ENCODE measurements at regions not wholly inside any gene's neighbourhood (a gene's known extent, or its start where the extent isn't known, plus 50 kb on each side); places are given as distances from the start of the nearest gene placed in this dataset.
A peak's percentile ranks its signal among the peaks of the same experiment; 100 is the strongest.

DNA sequence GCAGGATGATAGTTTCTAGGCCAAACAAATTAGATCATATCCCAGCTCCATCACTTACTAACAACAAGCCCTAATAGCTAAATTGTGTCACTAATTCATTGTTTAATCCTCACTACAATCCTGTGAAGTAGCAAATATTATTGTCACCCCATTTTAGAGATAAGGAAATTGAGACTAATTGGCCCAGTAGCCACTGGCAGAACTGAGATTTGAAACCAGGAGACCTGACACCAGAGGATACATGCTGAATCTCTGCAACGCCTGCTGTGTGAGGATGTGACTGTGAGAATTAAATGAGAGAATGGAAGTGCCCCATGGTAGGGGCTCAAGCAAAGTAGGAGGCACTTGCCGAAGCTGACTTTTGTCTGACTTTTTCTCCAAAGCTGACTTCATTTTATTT is 124.3 kb upstream of the CITED2 start:
- DNase-seq = no peak

DNA sequence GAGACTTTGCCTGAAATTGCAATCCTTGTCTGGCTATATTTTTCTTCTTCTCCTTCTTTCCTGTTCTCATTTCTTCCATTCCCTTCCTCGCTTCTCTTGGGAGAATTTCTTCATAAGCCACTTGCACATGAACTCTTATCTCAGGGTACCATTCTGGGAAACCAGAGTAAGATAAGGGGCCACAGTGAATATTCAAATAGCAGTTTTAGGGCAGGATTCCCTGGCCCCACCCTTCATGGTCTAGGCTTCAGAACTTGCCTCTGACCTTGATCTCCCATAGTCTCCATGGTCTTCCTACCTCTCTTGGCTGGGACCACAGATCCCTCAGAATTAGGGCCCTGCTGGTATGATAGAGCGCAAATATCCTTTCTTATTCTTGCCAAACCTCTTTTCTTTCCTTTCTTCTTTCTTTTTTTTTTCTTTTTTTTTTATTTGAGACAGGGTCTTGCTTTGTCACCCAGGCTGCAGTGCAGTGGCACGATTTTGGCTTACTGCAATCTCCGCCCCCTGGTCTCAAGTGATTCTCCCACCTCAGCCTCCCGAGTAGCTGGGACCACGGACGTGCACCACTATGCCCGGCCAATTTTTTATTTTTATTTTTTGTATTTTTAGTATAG is 123.0 kb upstream of the CITED2 start:
- no peak for DNase-seq

DNA sequence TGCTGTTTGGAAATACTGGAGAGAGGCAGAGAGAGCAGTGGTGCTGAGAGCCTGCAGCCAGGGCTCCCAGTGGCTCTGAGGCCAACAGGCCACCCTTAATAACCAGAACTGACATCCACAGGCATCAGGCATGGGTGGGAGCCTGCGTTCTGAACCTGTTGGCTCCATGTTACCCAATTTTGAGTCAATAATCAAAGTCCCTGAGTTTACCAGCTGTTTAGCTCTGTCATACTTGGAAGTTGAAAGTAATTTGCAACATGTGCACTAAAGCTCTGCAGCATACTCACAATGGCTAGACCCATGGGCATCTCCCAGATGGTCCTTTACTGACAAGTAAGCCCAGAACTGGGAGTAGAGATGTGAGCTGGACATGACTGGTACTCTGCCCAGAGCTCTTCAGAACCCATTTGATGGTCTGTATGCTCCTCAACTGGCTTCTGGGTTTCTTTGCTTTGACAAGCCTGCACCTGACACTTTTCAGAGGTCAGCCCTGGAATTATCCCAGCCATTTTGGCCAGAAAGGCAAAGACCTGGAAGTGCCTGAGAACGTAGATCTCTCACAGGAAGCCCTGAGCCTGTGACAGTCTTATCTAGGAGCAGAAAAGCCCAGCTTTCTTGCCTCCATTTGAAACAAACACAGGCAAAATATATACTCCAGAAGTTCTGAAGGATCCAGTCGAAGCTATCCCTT is 122.4 kb upstream of the CITED2 start:
- DNase-seq = no peak

DNA sequence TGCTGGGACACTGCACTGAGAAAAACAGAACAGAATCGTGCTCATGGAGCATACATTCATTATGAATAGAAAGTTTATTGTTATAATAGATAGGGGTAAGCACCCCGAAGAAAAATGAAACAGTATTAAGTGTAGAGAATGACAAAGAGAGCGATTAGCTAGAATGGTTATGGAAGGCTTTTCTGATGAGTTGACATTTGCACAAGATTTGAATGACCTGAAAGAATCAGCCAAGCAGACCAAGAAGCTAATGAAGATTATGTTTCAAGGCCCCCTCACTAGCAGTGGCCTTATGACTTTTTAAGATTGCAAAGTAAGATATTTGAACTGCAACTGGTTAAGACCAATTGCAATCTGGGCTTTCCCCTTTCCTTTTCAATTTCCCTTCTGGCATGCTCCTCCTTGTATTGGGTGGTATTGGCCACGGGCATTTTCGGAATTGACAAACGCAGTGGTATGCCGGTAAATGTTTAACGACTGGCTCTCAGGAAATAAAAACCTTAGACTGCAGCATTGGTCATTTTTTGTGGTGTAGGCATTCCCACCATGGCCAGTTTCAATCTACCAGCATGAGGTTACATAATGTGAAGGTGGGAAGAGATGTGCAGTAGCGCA is 120.0 kb upstream of the CITED2 start:
- no peak for DNase-seq

DNA sequence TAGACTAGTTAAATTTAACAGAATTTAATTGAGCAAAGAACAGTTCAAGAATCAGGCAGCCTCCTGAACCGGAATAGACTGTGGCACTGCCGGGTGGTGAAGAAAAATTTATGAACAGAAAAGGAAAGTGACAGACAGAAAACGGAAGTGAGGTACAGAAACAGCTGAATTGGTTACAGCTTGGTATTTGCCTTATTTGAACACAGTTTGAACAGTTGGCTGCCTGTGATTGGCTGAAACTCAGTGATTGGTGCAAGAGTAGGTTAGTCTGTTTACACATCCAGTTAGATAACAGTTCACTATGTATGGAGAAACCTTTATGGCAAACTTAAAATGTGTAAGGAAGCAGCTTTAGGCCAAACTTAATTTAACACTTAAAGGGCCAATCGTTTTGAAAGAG is 116.0 kb upstream of the CITED2 start:
- DNase-seq = no peak

GRCh38 chr6:139486476-139486799 is 112.0 kb upstream of the CITED2 start:
- no peak for DNase-seq

- DNase-seq = no peak
Observed at GRCh38 chr6:139485742-139486475, 111.5 kb upstream of the CITED2 start.

- no peak for DNase-seq
Observed at GRCh38 chr6:139485185-139485584, 110.7 kb upstream of the CITED2 start.

DNA sequence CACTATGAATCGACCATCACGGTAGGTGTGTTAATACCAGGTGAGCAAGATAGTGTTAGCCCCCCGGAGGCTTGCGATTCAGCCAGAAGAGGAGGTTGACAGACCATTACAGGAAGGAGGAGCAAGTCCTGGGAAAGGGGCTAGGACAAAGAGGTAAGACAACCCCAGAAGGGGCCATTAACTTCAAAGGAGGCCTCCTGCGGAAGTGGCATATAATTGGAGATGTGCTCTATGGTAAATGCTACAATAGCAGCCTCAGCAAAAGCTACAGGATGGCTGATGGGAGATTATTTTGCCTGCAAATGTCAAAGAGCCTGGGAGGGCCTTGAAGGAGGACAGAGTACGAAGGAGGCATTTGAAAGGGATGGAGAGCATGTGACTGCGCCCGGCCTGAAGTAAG is 108.6 kb upstream of the CITED2 start:
- no peak for DNase-seq

DNA sequence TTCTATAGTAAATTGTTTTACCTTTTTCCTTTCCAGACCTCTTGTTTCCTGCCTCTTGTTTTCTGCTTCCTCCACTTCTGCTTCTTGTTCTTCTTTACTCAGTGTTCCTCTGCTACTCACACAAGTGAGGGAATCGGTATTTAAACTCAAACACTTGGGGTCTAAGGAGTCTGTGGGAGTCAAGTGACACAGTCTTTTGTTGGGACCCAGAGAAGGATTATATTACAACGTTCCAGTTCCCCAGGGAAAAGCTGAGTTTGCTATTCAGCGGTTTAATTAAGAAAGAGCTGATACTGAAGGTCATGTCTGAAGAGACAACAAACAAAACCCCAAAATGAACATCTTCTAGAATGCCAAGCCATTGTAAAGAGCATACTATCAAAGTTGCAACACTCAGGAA is 107.8 kb upstream of the CITED2 start:
- DNase-seq = no peak

DNA sequence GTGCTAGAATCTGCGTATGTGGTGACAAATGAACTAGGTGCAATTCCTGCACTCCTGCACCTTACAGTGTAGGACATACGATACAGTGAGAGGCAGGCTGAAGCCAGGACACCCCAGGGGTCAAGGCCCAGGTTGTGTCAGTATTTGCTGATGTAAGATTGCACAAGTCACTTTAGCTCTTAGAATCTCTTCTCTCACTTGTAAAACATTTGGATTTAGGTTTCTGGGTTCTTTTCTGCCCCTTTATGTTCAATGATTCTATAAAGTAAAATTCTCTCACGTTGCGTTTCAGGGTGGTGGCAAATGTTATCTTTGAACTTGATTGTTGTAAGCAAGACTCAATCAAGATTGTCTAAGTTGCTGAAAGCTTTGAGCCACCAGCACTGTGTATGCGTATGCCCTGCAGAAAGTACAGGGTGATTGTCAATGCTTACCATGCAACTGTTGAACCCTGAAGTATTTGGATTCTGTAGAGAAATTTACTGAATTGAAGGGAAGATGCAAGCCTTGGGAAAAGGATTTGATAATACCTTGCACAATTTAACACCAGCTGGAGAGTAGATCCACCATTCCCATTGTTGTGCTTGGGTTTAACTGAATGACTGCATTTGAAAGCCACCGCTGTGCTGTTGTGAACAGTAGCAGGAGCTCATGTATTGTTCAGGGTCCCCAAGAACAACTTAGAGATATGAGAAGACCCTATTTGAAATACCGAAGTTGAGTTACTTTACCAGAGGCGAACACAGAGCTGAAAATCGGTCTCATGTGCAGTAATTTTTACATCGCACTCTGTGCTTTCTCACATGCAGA is 106.1 kb upstream of the CITED2 start:
- DNase-seq = no peak

DNA sequence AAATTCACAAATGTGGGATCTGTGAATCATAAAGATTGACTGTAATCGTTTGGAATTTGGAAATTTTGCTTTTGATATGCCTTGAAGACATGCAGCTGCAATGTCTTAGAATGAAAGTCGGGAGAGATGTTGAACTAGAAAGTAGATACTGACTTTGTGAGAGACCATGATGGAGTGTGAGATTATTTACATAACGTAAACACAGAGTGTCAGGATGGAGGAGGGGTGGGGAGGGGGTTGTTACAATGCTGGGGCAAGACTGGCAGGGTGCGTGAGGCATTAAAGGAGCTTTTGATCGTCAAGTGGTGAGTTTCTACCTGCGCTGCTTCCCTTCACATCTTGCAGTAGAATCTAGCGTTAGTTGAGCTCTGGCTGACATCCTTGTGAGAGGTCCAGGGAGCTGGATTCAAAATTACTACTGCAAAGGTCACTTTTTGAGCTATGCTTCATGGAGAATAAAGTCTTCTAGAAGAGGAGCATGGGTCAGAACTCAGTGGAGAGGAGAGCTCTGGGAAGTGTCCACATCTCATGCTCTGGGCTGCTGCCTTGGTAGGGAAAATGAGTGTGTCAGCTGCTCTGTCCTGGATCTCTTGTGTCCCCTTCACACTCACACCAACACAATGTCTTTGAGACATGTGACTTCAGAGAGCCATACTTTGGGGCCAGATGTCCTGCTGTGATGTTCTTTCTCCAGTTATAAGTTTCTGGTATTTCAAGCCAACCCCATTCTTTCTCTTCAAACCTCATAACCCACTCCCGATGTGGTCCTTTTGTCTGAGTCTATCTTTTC is 105.2 kb upstream of the CITED2 start:
- DNase-seq = no peak

GRCh38 chr6:139475646-139476045 is 101.2 kb upstream of the CITED2 start:
- no peak for DNase-seq

DNA sequence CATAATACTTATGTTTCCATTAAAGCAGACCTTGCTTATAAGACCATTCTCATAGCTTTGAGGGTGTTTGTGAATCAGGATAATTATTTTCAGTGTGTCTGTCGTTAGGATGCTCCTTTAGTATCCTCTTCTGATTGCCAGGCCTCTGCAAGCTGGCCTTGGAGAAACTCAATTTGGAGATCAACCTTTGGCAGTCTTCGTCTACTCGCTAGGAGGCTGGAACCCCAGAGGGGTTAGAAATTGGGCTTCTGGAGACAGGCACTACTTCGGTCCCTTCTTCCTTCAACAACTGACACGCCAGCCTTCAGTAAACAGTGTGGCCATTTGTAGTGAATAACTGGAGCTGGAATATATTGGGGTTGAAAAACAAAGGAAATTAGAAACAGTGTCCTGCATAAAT is 100.8 kb upstream of the CITED2 start:
- no peak for DNase-seq

DNA sequence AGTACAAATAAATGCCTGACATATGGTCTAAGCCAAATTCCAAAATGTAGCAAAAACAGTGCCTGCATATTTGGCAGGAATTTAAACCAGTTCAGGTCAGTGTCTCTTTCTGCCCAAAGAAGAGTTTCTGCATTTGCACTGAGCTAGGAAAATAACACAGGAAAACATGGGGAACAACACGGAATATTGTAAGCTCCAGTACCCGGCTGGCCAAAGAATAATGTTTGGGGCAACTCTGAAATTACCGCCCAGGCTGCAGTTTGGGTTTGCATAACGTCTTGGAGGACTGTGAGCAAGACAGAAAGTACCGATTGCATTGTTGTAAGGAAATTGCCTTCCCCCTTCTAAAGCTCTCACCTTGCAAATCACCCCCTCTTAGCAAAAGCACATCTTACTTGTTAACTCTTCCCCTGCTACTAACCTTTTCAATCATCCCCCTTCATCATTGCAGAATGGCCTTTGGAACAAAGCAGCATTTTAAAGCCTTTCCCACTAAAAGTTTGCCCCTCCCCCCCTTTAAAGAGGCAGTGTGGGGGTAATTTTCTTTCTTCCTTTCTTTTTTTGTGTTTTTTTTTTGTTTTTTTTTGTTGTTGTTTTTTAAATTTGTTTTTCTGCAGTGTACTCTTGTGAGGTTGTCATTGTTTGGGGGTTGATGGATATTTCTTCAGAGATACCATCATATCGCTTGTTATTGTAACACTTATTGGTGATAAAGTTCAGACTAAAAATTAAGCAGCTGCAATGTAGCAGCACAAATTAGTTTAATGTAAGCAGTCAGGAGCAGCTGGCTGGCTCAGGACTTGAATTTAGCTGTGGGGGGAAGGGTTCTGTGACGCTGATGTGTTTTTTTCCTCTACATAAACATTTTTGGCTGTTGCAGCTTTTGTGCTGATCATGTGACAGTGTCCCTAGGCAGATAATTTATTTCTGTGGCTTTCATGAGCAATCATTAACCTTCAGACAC is 100.0 kb upstream of the CITED2 start:
- peak; percentile 14 for DNase-seq

GRCh38 chr6:139473731-139474130 is 99.3 kb upstream of the CITED2 start:
- no peak for DNase-seq

DNA sequence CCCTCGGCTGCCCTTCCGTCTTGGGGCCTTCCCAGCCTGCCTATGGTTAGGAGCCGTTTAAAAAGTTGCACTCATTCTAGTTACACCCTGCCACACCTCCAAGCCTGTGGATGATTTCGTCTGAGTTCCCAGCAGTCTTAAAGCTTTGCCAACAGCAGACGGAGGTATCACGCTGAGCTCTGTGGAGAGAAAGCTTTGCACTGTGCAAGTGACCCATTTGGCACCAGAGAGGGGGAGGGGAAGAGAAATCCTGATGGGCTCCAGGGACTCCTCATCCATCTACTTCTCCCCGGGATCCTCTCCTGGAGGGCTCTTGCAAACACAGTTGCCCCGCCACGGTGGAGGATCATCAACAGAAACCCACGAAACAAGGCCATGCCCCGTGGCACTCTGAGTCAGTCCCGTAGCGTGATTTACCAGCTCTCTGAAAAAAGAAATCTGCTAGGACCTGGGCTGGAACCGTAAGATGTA is 98.8 kb upstream of the CITED2 start:
- DNase-seq = no peak

GRCh38 chr6:139472351-139473015 is 98.0 kb upstream of the CITED2 start:
- DNase-seq = no peak

GRCh38 chr6:139470997-139471396 is 96.5 kb upstream of the CITED2 start:
- no peak for DNase-seq

- DNase-seq = no peak
Observed at GRCh38 chr6:139468178-139468819, 93.9 kb upstream of the CITED2 start.
